HG02943 (cell line): ENCODE measurements at regions not wholly inside any gene's neighbourhood (a gene's known extent, or its start where the extent isn't known, plus 50 kb on each side); places are given as distances from the start of the nearest gene placed in this dataset.

Experiments
- ATAC-seq: cut with Tn5 transposase; IDR thresholded peaks from one replicate; pipeline ENCODE4 v1.9.1; 2021; ENCODE audit warnings: mild to moderate bottlenecking, low read depth, moderate library complexity; ENCODE audit not compliant: unreplicated experiment

- no peak for ATAC-seq
Measured at GRCh38 chr2:129443865-129444739, 535.4 kb upstream of the RAB6C start.

GRCh38 chr2:129444751-129445150 lies 534.7 kb upstream of the RAB6C start:
- no peak for ATAC-seq

GRCh38 chr2:129456691-129457090 lies 522.8 kb upstream of the RAB6C start:
- no peak for ATAC-seq

GRCh38 chr2:129457277-129457818 lies 522.1 kb upstream of the RAB6C start:
- ATAC-seq: no peak

- ATAC-seq: no peak
Measured at GRCh38 chr2:129458006-129458405, 521.5 kb upstream of the RAB6C start.

GRCh38 chr2:129458436-129458835 lies 521.0 kb upstream of the RAB6C start:
- ATAC-seq: no peak

- no peak for ATAC-seq
Measured at GRCh38 chr2:129459200-129459876, 520.1 kb upstream of the RAB6C start.

- no peak for ATAC-seq
Measured at GRCh38 chr2:129459881-129460280, 519.6 kb upstream of the RAB6C start.

GRCh38 chr2:129460299-129461198 lies 518.9 kb upstream of the RAB6C start:
- no peak for ATAC-seq

- ATAC-seq: no peak
Measured at GRCh38 chr2:129462349-129462748, 517.1 kb upstream of the RAB6C start.

GRCh38 chr2:129462967-129463366 lies 516.5 kb upstream of the RAB6C start:
- ATAC-seq: no peak

GRCh38 chr2:129464036-129464435 lies 515.4 kb upstream of the RAB6C start:
- ATAC-seq: no peak

- no peak for ATAC-seq
Measured at GRCh38 chr2:129464631-129465030, 514.8 kb upstream of the RAB6C start.

- no peak for ATAC-seq
Measured at GRCh38 chr2:129465045-129465444, 514.4 kb upstream of the RAB6C start.

- ATAC-seq: no peak
Measured at GRCh38 chr2:129466389-129466788, 513.1 kb upstream of the RAB6C start.

- no peak for ATAC-seq
Measured at GRCh38 chr2:129467012-129467779, 512.3 kb upstream of the RAB6C start.

- no peak for ATAC-seq
Measured at GRCh38 chr2:129467941-129468340, 511.5 kb upstream of the RAB6C start.

- no peak for ATAC-seq
Measured at GRCh38 chr2:129468879-129469278, 510.6 kb upstream of the RAB6C start.

GRCh38 chr2:129469389-129469788 lies 510.1 kb upstream of the RAB6C start:
- ATAC-seq: no peak

GRCh38 chr2:129469871-129470270 lies 509.6 kb upstream of the RAB6C start:
- no peak for ATAC-seq
